Progenitor cell of endocrine pancreas (in vitro differentiated cells): ENCODE measurements at regions not wholly inside any gene's neighbourhood (a gene's known extent, or its start where the extent isn't known, plus 50 kb on each side); places are given as distances from the start of the nearest gene placed in this dataset.

Experiments used
- DNase-seq: peaks from one replicate; pipeline ENCODE4 v3.0.0; 2021; ENCODE audit warnings: low spot score; ENCODE audit not compliant: unreplicated experiment
- H3K27ac Mint-ChIP-seq: 2 replicates; pipeline ENCODE4 v1.8.0; 2021; ENCODE audit warnings: mild to moderate bottlenecking, moderate library complexity, mixed read lengths
- H3K27me3 Mint-ChIP-seq: 2 replicates; pipeline ENCODE4 v1.8.0; 2021; ENCODE audit warnings: mixed read lengths
- H3K36me3 Mint-ChIP-seq: 2 replicates; pipeline ENCODE4 v1.8.0; 2022; ENCODE audit warnings: mixed read lengths; ENCODE audit not compliant: insufficient read depth
- H3K4me1 Mint-ChIP-seq: 2 replicates; pipeline ENCODE4 v1.8.0; 2021; ENCODE audit warnings: low read depth, mixed read lengths
- H3K4me3 Mint-ChIP-seq: 2 replicates; pipeline ENCODE4 v1.8.0; 2021; ENCODE audit warnings: low read depth, mild to moderate bottlenecking, moderate library complexity, mixed read lengths
- H3K9me3 Mint-ChIP-seq: 2 replicates; pipeline ENCODE4 v1.8.0; 2021; ENCODE audit warnings: low read depth, mixed read lengths
- CTCF ChIP-seq: fragments of 200-600 bp; sonication (generic); IDR thresholded peaks from one replicate; pipeline ENCODE4 v1.5.0; 2021; ENCODE audit warnings: antibody characterized with exemption, mild to moderate bottlenecking; ENCODE audit not compliant: unreplicated experiment

- H3K9me3 Mint-ChIP-seq: no peaks in the 10 kb centered on the region
- H3K4me3 Mint-ChIP-seq: no peak overlapping the region
- H3K4me1 Mint-ChIP-seq: peaks cover 7% of the 10 kb centered on the region
- peaks cover 63% of the 10 kb centered on the region for H3K27me3 Mint-ChIP-seq
- H3K36me3 Mint-ChIP-seq: no peaks in the 10 kb centered on the region
- TF ChIP-seq CTCF: no peak
- no peak for DNase-seq
- peak overlapping the region; percentile 50 for H3K27ac Mint-ChIP-seq
Measured at GRCh38 chr16:66266436-66267291, 99.8 kb upstream of the CDH5 start.

GRCh38 chr16:66265556-66266141 is 100.8 kb upstream of the CDH5 start:
- H3K27ac Mint-ChIP-seq: no peak overlapping the region
- TF ChIP-seq CTCF: no peak
- no peaks in the 10 kb centered on the region for H3K9me3 Mint-ChIP-seq
- peaks cover 61% of the 10 kb centered on the region for H3K27me3 Mint-ChIP-seq
- H3K4me1 Mint-ChIP-seq: peaks cover 4% of the 10 kb centered on the region
- H3K4me3 Mint-ChIP-seq: no peak overlapping the region
- no peaks in the 10 kb centered on the region for H3K36me3 Mint-ChIP-seq
- no peak for DNase-seq

- Mint-ChIP-seq H3K4me1 (peaks cover 4% of the 10 kb centered on the region), H3K27me3 (peaks cover 65% of the 10 kb centered on the region), H3K4me3 (no peak overlapping the region), H3K36me3 (no peaks in the 10 kb centered on the region), H3K27ac (no peak overlapping the region), H3K9me3 (no peaks in the 10 kb centered on the region)
- no peak for TF ChIP-seq CTCF
- DNase-seq: no peak
Measured at GRCh38 chr16:66265048-66265415, 101.5 kb upstream of the CDH5 start.

- no peak for DNase-seq
- Mint-ChIP-seq H3K27ac (no peak overlapping the region), H3K36me3 (no peaks in the 10 kb centered on the region), H3K4me1 (peaks cover 4% of the 10 kb centered on the region), H3K27me3 (peaks cover 64% of the 10 kb centered on the region), H3K4me3 (no peak overlapping the region), H3K9me3 (no peaks in the 10 kb centered on the region)
- TF ChIP-seq CTCF: no peak
Measured at GRCh38 chr16:66264311-66265047, 102.0 kb upstream of the CDH5 start.

GRCh38 chr16:66263973-66264310 is 102.5 kb upstream of the CDH5 start:
- Mint-ChIP-seq H3K4me1 (peaks cover 4% of the 10 kb centered on the region), H3K27ac (no peak overlapping the region), H3K4me3 (no peak overlapping the region), H3K9me3 (no peaks in the 10 kb centered on the region), H3K27me3 (peaks cover 64% of the 10 kb centered on the region), H3K36me3 (no peaks in the 10 kb centered on the region)
- no peak for TF ChIP-seq CTCF
- DNase-seq: no peak
